Panc1 (cell line): ENCODE measurements at regions not wholly inside any gene's neighbourhood (a gene's known extent, or its start where the extent isn't known, plus 50 kb on each side); places are given as distances from the start of the nearest gene placed in this dataset.

ENCODE experiments used
- ATAC-seq: fragments of 200-7000 bp; cut with Tn5 transposase; 2 replicates; pipeline ENCODE4 v1.9.1; 2020; ENCODE audit warnings: mild to moderate bottlenecking, moderate library complexity
- BruUV-seq: library from RNA; stranded (reverse); fragments of 400-500 nt; replicated peaks from 2 replicates; lab custom pipeline; 2021; lab: Mats Ljungman, UMichigan
- CTCF ChIA-PET: fragments of 300-600 bp; sonication (Branson Sonifier 250); formaldehyde crosslinking; loops from one replicate; lab custom pipeline; 2022; ENCODE audit warnings: antibody characterized with exemption; lab: Charles Lee
- POLR2A ChIA-PET: fragments of 300-600 bp; sonication (Branson Sonifier 250); formaldehyde crosslinking; loops from one replicate; lab custom pipeline; 2022; ENCODE audit warnings: antibody characterized with exemption; lab: Charles Lee
- DNase-seq: peaks from one replicate; pipeline ENCODE4 v3.0.0-alpha.2; 2010; ENCODE audit warnings: low read depth, low spot score
- H3K27ac ChIP-seq: 2 replicates; pipeline ENCODE4 v1.5.1; 2011; ENCODE audit warnings: mild to moderate bottlenecking, low read length, inconsistent platforms
- H3K27me3 ChIP-seq: fragments of 200-500 bp; sonication (Bioruptor generic); 2 replicates; pipeline ENCODE4 v1.6.0; 2014; ENCODE audit warnings: low read length, inconsistent platforms; ENCODE audit not compliant: control insufficient read depth, insufficient read depth
- H3K36me3 ChIP-seq: fragments of 200-500 bp; sonication (Bioruptor generic); 2 replicates; pipeline ENCODE4 v1.5.1; 2014; ENCODE audit warnings: inconsistent platforms, mild to moderate bottlenecking, low read length, moderate library complexity; ENCODE audit not compliant: control insufficient read depth, insufficient read depth
- H3K4me1 ChIP-seq: 2 replicates; pipeline ENCODE4 v1.5.1; 2011; ENCODE audit warnings: inconsistent platforms, mild to moderate bottlenecking, low read length, moderate library complexity; ENCODE audit not compliant: control insufficient read depth, insufficient read depth
- H3K4me3 ChIP-seq, 2 experiments: 2 replicates each; pipeline ENCODE4 v1.5.1; 2011 to 2012; ENCODE audit warnings: low read depth in 2 of 2, low read length in 2 of 2, mild to moderate bottlenecking in 2 of 2, inconsistent platforms in 1 of 2, moderate library complexity in 1 of 2
- H3K9me3 ChIP-seq: fragments of 200-500 bp; sonication (Bioruptor generic); 2 replicates; pipeline ENCODE4 v1.5.1; 2014; ENCODE audit warnings: low read depth, mild to moderate bottlenecking, inconsistent platforms, low read length, moderate library complexity; ENCODE audit not compliant: control insufficient read depth, insufficient read depth
- POLR2AphosphoS5 ChIP-seq: IDR thresholded peaks from 2 replicates; pipeline ENCODE4 v1.6.1; 2012; ENCODE audit warnings: mild to moderate bottlenecking, low read depth, low read length, moderate library complexity
- SIN3A ChIP-seq: IDR thresholded peaks from 2 replicates; pipeline ENCODE4 v1.6.1; 2012; ENCODE audit warnings: low read depth, mild to moderate bottlenecking, low read length, moderate library complexity, borderline replicate concordance; ENCODE audit not compliant: insufficient read depth
- TCF7L2 ChIP-seq: IDR thresholded peaks from 2 replicates; pipeline ENCODE4 v1.6.1; 2011; ENCODE audit warnings: mild to moderate bottlenecking, low read depth, low read length, inconsistent platforms
- in situ Hi-C: cut with HindIII; loops from 2 replicates; pipeline ENCODE4 v1.10.0; 2016; ENCODE audit warnings: low sequenced_read_pairs, low pct_unique_long_range_greater_than_20kb
- intact Hi-C: fragments of 100-400 bp; cut with micrococcal nuclease; formaldehyde crosslinking; loops from one replicate; pipeline ENCODE4 v1.10.0; 2022; ENCODE audit not compliant: unreplicated experiment
- TF ChIP-seq, protein P1 (sequence below), 2 experiments: IDR thresholded peaks; 2 replicates each; pipeline ENCODE4 v1.6.1; 2011 to 2012; ENCODE audit warnings: low read depth in 2 of 2, control low read depth in 1 of 2, low read length in 1 of 2, mild to moderate bottlenecking in 1 of 2, moderate library complexity in 1 of 2; ENCODE audit not compliant: insufficient read depth in 1 of 2
- TF ChIP-seq, protein P2 (sequence below): fragments of 450-650 bp; IDR thresholded peaks from 2 replicates; pipeline ENCODE4 v1.5.1; 2017; ENCODE audit warnings: mild to moderate bottlenecking

DNA sequence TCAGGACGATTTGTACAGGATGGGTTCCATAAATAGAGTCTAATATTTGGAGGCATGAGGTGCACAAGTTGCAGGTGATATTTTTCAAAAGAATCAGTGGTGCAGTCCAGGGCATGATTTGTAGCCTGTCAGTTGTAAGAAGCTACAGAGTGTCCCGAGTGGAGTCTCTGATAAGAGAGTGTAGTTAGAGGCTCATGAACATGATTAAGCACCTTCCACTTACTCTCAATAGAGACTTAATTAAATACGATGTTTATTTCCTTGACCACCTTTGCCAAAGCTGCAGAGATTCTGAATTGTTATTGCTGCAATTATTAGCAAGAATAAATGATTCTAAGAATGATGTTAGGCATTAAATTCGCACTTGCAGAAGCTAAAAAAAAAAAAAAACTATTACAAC, 218.4 kb upstream of the LRTM1 start:
- Histone ChIP-seq H3K4me3 (no peak overlapping the region), H3K4me1 (no peaks in the 10 kb centered on the region), H3K27ac (no peak overlapping the region), H3K27me3 (no peaks in the 10 kb centered on the region; the same call in 1 of the 2 replicates), H3K36me3 (no peaks in the 10 kb centered on the region), H3K9me3 (no peaks in the 10 kb centered on the region)
- intact Hi-C loops = no loop called here
- ATAC-seq (no peak), DNase-seq (no peak)
- ChIA-PET POLR2A (no interaction called here), CTCF (no interaction called here)
- in situ Hi-C loops = no loop called here
- no peak for TF ChIP-seq TCF7L2
- TF ChIP-seq, protein P1, sequence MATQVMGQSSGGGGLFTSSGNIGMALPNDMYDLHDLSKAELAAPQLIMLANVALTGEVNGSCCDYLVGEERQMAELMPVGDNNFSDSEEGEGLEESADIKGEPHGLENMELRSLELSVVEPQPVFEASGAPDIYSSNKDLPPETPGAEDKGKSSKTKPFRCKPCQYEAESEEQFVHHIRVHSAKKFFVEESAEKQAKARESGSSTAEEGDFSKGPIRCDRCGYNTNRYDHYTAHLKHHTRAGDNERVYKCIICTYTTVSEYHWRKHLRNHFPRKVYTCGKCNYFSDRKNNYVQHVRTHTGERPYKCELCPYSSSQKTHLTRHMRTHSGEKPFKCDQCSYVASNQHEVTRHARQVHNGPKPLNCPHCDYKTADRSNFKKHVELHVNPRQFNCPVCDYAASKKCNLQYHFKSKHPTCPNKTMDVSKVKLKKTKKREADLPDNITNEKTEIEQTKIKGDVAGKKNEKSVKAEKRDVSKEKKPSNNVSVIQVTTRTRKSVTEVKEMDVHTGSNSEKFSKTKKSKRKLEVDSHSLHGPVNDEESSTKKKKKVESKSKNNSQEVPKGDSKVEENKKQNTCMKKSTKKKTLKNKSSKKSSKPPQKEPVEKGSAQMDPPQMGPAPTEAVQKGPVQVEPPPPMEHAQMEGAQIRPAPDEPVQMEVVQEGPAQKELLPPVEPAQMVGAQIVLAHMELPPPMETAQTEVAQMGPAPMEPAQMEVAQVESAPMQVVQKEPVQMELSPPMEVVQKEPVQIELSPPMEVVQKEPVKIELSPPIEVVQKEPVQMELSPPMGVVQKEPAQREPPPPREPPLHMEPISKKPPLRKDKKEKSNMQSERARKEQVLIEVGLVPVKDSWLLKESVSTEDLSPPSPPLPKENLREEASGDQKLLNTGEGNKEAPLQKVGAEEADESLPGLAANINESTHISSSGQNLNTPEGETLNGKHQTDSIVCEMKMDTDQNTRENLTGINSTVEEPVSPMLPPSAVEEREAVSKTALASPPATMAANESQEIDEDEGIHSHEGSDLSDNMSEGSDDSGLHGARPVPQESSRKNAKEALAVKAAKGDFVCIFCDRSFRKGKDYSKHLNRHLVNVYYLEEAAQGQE (IDR thresholded peaks at IDR 0.05; ENCODE audit: insufficient read depth in 1 of 2, low read depth in 2 of 2, low read length in 1 of 2) = no peak
- BruUV-seq = no TSS peak

DNA sequence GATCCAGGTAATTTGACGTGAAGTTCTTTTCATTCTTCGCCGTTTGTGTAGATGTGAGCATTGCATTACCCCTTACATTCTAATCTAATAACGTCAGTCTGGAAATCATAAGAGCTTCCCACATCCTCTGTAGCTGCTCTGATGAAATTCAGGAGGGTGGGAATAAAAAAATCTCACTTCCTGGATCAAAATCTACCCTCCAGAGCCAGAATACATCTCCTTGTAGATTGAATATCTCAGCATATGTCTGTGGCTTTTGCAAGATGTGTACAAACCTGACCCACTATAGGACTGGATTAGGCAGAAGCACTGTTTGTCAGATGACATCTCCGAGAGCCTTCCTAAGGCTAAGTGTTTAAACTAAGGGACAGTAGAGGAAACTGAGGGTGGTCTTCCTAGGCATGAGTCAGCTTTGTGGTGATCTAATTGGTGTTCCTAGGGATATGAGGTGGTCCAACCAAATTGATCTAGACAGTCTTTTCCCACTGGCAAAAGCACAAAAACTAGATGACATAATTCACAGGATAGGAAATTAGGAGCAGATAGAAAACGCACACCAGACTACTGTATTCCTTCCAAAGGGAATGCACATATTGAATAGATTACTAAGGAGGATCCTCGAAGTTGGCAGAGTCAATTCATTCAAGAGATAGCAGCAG, 216.3 kb upstream of the LRTM1 start:
- H3K9me3 ChIP-seq = no peaks in the 10 kb centered on the region
- intact Hi-C loops (no loop called here), in situ Hi-C loops (no loop called here)
- ChIA-PET POLR2A (no interaction called here), CTCF (no interaction called here)
- no TSS peak for BruUV-seq
- H3K4me1 ChIP-seq = no peaks in the 10 kb centered on the region
- TF ChIP-seq, protein P2, sequence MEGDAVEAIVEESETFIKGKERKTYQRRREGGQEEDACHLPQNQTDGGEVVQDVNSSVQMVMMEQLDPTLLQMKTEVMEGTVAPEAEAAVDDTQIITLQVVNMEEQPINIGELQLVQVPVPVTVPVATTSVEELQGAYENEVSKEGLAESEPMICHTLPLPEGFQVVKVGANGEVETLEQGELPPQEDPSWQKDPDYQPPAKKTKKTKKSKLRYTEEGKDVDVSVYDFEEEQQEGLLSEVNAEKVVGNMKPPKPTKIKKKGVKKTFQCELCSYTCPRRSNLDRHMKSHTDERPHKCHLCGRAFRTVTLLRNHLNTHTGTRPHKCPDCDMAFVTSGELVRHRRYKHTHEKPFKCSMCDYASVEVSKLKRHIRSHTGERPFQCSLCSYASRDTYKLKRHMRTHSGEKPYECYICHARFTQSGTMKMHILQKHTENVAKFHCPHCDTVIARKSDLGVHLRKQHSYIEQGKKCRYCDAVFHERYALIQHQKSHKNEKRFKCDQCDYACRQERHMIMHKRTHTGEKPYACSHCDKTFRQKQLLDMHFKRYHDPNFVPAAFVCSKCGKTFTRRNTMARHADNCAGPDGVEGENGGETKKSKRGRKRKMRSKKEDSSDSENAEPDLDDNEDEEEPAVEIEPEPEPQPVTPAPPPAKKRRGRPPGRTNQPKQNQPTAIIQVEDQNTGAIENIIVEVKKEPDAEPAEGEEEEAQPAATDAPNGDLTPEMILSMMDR = no peak
- TF ChIP-seq, protein P1 (IDR thresholded peaks at IDR 0.05; ENCODE audit: insufficient read depth in 1 of 2, low read depth in 2 of 2, low read length in 1 of 2) = no peak
- no peak for TF ChIP-seq SIN3A
- no peak for TF ChIP-seq POLR2AphosphoS5
- TF ChIP-seq TCF7L2 = no peak
- no peaks in the 10 kb centered on the region; the same call in 1 of the 2 replicates for H3K27me3 ChIP-seq
- DNase-seq (no peak), ATAC-seq (no peak)
- H3K4me3 ChIP-seq = no peak overlapping the region
- no peaks in the 10 kb centered on the region for H3K36me3 ChIP-seq
- no peak overlapping the region for H3K27ac ChIP-seq
